Karpas-422 (cell line): ENCODE measurements at regions not wholly inside any gene's neighbourhood (a gene's known extent, or its start where the extent isn't known, plus 50 kb on each side); places are given as distances from the start of the nearest gene placed in this dataset.

ENCODE experiments used
- DNase-seq: peaks from one replicate; pipeline ENCODE4 v3.0.0-alpha.2; 2015
- H2AFZ ChIP-seq: fragments of 200-600 bp; sonication (generic); 2 replicates; pipeline ENCODE4 v1.6.1; 2014; ENCODE audit warnings: antibody characterized with exemption, low read length, mixed read lengths
- H3K27ac ChIP-seq: fragments of 200-600 bp; sonication (generic); 2 replicates; pipeline ENCODE4 v1.5.1; 2014; ENCODE audit warnings: mild to moderate bottlenecking, low read length, moderate library complexity
- H3K27me3 ChIP-seq: fragments of 200-600 bp; sonication (generic); 2 replicates; pipeline ENCODE4 v1.6.1; 2014; ENCODE audit warnings: low read length, mixed read lengths
- H3K36me3 ChIP-seq: fragments of 200-600 bp; sonication (generic); 2 replicates; pipeline ENCODE4 v1.6.1; 2014; ENCODE audit warnings: low read length, mixed read lengths; ENCODE audit not compliant: insufficient read depth
- H3K4me1 ChIP-seq: fragments of 200-600 bp; sonication (generic); 2 replicates; pipeline ENCODE4 v1.6.1; 2014; ENCODE audit warnings: mild to moderate bottlenecking, low read length, mixed read lengths
- H3K4me2 ChIP-seq: fragments of 200-600 bp; sonication (generic); 2 replicates; pipeline ENCODE4 v1.6.1; 2014; ENCODE audit warnings: low read length, low read depth, mild to moderate bottlenecking; ENCODE audit not compliant: poor library complexity, severe bottlenecking
- H3K4me3 ChIP-seq: fragments of 200-600 bp; sonication (generic); 2 replicates; pipeline ENCODE4 v1.5.1; 2014; ENCODE audit warnings: mild to moderate bottlenecking, antibody characterized with exemption, low read length, mixed read lengths
- H3K79me2 ChIP-seq: fragments of 200-600 bp; sonication (generic); 2 replicates; pipeline ENCODE4 v1.6.1; 2014; ENCODE audit warnings: mild to moderate bottlenecking, low read length, mixed read lengths
- H3K9ac ChIP-seq: fragments of 200-600 bp; sonication (generic); 2 replicates; pipeline ENCODE4 v1.6.0; 2014; ENCODE audit warnings: low read length
- H3K9me2 ChIP-seq: fragments of 200-600 bp; sonication (generic), shearing (Covaris generic); replicated peaks from 2 replicates; pipeline ENCODE4 v1.6.0; 2014; ENCODE audit warnings: mild to moderate bottlenecking, low read length, moderate library complexity; ENCODE audit not compliant: insufficient read depth
- H3K9me3 ChIP-seq: fragments of 300-700, 200-600 bp; sonication (generic); 2 replicates; pipeline ENCODE4 v1.6.1; 2014; ENCODE audit warnings: low read length, mixed read lengths
- H4K20me1 ChIP-seq: fragments of 200-600 bp; sonication (generic); 2 replicates; pipeline ENCODE4 v1.6.1; 2014; ENCODE audit warnings: mild to moderate bottlenecking, antibody characterized with exemption, low read length, low read depth; ENCODE audit not compliant: insufficient read depth

DNA sequence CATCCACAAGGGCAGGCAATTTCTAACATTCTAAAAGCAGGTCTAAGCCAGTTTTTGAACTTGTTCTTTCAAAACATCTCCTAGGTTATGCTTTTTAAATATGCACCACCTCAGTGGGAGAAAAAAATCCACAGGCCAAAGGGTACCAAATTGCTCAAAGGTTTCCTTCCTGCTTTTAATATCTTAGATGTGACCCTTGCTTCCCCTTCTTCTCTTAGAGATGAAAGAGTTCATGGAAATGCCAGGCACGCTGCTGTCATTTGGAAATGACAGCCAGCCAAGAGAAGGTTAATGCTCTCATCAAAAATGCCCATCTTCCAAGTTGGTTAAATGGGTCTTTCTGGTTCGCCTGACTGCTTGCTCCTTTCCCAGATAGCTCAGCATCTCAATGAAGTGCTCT is 497.1 kb downstream of the CD83 start:
- no peaks in the 10 kb centered on the region for H3K9me3 ChIP-seq
- no peaks in the 10 kb centered on the region for H3K9me2 ChIP-seq
- no peaks in the 10 kb centered on the region for H3K79me2 ChIP-seq
- H4K20me1 ChIP-seq = no peaks in the 10 kb centered on the region
- H2AFZ ChIP-seq = no peak overlapping the region
- H3K4me1 ChIP-seq = no peaks in the 10 kb centered on the region
- 0 out of 2 replicates have a peak, but pooled peaks cover 8% of the 10 kb centered on the region for H3K27me3 ChIP-seq
- no peak for DNase-seq
- H3K4me3 ChIP-seq = no peak overlapping the region
- no peaks in the 10 kb centered on the region for H3K36me3 ChIP-seq
- no peak overlapping the region for H3K4me2 ChIP-seq
- no peak overlapping the region for H3K9ac ChIP-seq
- H3K27ac ChIP-seq = no peak overlapping the region

DNA sequence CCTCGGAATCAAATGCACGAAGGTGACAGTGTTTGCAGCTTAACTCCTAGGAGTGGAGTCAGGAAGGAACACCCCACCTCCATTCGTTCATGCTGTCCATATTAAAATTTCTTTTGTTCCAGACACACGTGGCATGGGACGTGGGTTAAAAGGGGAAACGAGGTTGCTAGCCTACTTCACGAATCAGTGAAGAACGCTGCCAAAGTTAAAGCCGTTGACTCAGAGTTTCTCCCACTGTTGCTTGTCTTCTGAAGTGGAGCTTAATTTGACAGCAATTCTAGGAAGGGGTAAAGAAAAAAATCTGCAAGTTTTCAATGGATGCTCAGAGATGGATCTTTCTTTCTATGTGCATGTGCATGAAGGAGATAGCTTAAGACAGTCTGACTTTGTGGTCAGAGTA is 499.1 kb downstream of the CD83 start:
- Histone ChIP-seq H3K9me2 (no peaks in the 10 kb centered on the region), H3K4me2 (no peak overlapping the region), H3K4me3 (no peak overlapping the region), H4K20me1 (no peaks in the 10 kb centered on the region), H3K9me3 (no peaks in the 10 kb centered on the region), H3K9ac (no peak overlapping the region), H3K4me1 (no peaks in the 10 kb centered on the region), H3K36me3 (no peaks in the 10 kb centered on the region), H3K79me2 (no peaks in the 10 kb centered on the region), H2AFZ (no peak overlapping the region), H3K27me3 (0 out of 2 replicates have a peak, but pooled peaks cover 5% of the 10 kb centered on the region), H3K27ac (no peak overlapping the region)
- no peak for DNase-seq

DNA sequence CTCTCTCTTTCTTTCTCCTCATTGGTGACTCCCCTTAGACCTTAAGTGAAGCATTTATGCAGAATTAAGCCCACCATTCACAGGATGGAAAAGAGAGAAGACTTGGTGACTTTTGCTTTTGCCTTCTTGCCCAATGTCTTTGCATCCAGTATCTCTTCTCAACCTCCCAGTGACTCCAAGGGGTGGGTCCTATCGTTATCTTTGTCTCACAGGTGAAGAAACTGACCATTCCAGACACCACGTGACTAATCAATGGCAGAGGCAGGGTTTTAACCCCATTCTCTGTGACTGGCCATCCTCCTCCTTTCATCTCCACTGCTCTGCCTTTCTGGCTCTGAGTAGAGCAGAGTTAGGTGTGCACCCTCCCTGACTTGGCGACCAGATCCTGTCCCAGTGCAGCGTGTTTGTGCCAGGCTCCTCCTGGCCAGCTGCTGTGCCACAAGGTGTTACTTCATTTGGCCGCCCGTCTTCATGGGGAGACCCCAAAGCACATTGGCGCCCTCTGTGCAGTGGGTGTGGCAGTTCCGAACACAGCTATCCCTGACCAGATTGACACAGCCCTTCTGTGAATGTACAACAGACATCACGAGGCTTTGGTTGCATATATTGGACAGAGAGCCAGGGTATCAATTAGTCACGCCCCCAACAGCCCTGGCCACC is 501.3 kb downstream of the CD83 start:
- H3K9me3 ChIP-seq = no peaks in the 10 kb centered on the region
- no peak overlapping the region for H3K4me2 ChIP-seq
- no peaks in the 10 kb centered on the region for H3K9me2 ChIP-seq
- DNase-seq = no peak
- H3K4me1 ChIP-seq = no peaks in the 10 kb centered on the region
- H3K36me3 ChIP-seq = no peaks in the 10 kb centered on the region
- no peak overlapping the region for H2AFZ ChIP-seq
- H3K4me3 ChIP-seq = no peak overlapping the region
- no peaks in the 10 kb centered on the region for H3K79me2 ChIP-seq
- H3K9ac ChIP-seq = no peak overlapping the region
- H3K27ac ChIP-seq = no peak overlapping the region
- 0 out of 2 replicates have a peak, but pooled peaks cover 5% of the 10 kb centered on the region for H3K27me3 ChIP-seq
- no peaks in the 10 kb centered on the region for H4K20me1 ChIP-seq

GRCh38 chr6:14619419-14619781 is 501.8 kb downstream of the CD83 start:
- 0 out of 2 replicates have a peak, but pooled peaks cover 5% of the 10 kb centered on the region for H3K27me3 ChIP-seq
- DNase-seq = no peak
- H3K4me1 ChIP-seq = no peaks in the 10 kb centered on the region
- H3K9me3 ChIP-seq = no peaks in the 10 kb centered on the region
- no peak overlapping the region for H3K4me3 ChIP-seq
- H4K20me1 ChIP-seq = no peaks in the 10 kb centered on the region
- H3K79me2 ChIP-seq = no peaks in the 10 kb centered on the region
- H3K4me2 ChIP-seq = no peak overlapping the region
- H2AFZ ChIP-seq = no peak overlapping the region
- H3K9me2 ChIP-seq = no peaks in the 10 kb centered on the region
- no peaks in the 10 kb centered on the region for H3K36me3 ChIP-seq
- no peak overlapping the region for H3K9ac ChIP-seq
- H3K27ac ChIP-seq = no peak overlapping the region

DNA sequence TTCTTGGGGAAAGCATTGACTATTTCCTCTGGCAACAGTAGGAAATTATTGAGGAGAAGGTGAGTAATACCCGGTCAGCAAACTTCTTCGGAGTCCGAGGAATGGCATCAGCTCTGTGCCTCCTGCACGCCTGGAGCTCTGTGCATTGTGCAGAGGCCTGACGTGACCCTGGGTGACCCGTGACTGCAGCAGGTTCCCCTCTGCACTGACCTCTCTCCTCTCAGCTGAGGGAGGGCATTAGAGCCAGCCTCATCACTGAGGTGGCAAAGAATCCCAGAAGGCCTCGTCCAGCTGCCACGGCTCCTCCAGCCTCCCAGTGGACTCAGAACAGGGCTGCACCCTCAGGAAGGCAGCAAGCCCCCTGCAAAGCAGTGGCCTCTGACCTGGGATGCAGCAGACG is 502.9 kb downstream of the CD83 start:
- Histone ChIP-seq H3K9ac (no peak overlapping the region), H3K79me2 (no peaks in the 10 kb centered on the region), H4K20me1 (no peaks in the 10 kb centered on the region), H3K9me3 (no peaks in the 10 kb centered on the region), H3K9me2 (no peaks in the 10 kb centered on the region), H3K36me3 (no peaks in the 10 kb centered on the region), H3K4me2 (no peak overlapping the region), H3K27ac (no peak overlapping the region), H3K4me3 (no peak overlapping the region), H2AFZ (no peak overlapping the region), H3K27me3 (0 out of 2 replicates have a peak, but pooled peaks cover 5% of the 10 kb centered on the region), H3K4me1 (no peaks in the 10 kb centered on the region)
- DNase-seq = no peak

- no peaks in the 10 kb centered on the region for H3K36me3 ChIP-seq
- H3K4me3 ChIP-seq = no peak overlapping the region
- H3K4me1 ChIP-seq = no peaks in the 10 kb centered on the region
- H3K9me2 ChIP-seq = no peaks in the 10 kb centered on the region
- no peak overlapping the region for H2AFZ ChIP-seq
- no peak overlapping the region for H3K4me2 ChIP-seq
- no peaks in the 10 kb centered on the region for H3K27me3 ChIP-seq
- H3K9ac ChIP-seq = no peak overlapping the region
- H3K79me2 ChIP-seq = no peaks in the 10 kb centered on the region
- no peaks in the 10 kb centered on the region for H3K9me3 ChIP-seq
- no peak for DNase-seq
- H3K27ac ChIP-seq = no peak overlapping the region
- no peaks in the 10 kb centered on the region for H4K20me1 ChIP-seq
These were observed 503.9 kb downstream of the CD83 start for GRCh38 chr6:14621518-14621917.

DNA sequence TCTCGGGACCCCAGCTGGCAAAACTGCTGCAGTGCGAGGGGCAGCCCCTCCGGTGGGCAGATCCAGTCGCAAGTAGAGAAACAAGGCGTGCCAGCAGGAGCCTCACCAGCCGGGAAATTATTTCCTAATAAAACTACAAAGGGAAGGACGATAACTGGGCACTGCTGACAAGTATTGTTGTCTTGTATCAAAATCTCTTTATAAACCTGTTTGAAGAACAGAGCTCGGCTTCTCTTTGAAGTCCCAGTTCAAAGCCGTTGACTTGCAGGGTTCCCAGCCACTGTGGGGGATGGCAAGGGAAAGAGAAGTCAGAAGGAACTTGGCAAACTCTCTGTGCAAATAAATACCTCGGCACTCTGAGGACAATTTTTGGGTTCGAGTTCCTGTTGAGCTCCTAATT is 504.5 kb downstream of the CD83 start:
- Histone ChIP-seq H3K27ac (no peak overlapping the region), H3K4me1 (no peaks in the 10 kb centered on the region), H3K79me2 (no peaks in the 10 kb centered on the region), H3K4me2 (no peak overlapping the region), H3K36me3 (no peaks in the 10 kb centered on the region), H3K9me3 (no peaks in the 10 kb centered on the region), H3K9me2 (no peaks in the 10 kb centered on the region), H3K4me3 (no peak overlapping the region), H4K20me1 (no peaks in the 10 kb centered on the region), H3K9ac (no peak overlapping the region), H3K27me3 (no peaks in the 10 kb centered on the region), H2AFZ (no peak overlapping the region)
- DNase-seq = no peak

GRCh38 chr6:14622909-14623505 is 505.4 kb downstream of the CD83 start:
- no peak overlapping the region for H3K27ac ChIP-seq
- H3K27me3 ChIP-seq = no peaks in the 10 kb centered on the region
- no peak overlapping the region for H2AFZ ChIP-seq
- H3K9me2 ChIP-seq = no peaks in the 10 kb centered on the region
- no peak overlapping the region for H3K4me3 ChIP-seq
- no peak overlapping the region for H3K4me2 ChIP-seq
- H3K9me3 ChIP-seq = no peaks in the 10 kb centered on the region
- no peak for DNase-seq
- no peaks in the 10 kb centered on the region for H3K79me2 ChIP-seq
- no peaks in the 10 kb centered on the region for H3K4me1 ChIP-seq
- no peak overlapping the region for H3K9ac ChIP-seq
- H4K20me1 ChIP-seq = no peaks in the 10 kb centered on the region
- H3K36me3 ChIP-seq = no peaks in the 10 kb centered on the region
